Heart left ventricle (tissue), 16 donors: ENCODE measurements at regions not wholly inside any gene's neighbourhood (a gene's known extent, or its start where the extent isn't known, plus 50 kb on each side); places are given as distances from the start of the nearest gene placed in this dataset.
A peak's percentile ranks its signal among the peaks of the same experiment; 100 is the strongest.

ENCODE experiments used
- ATAC-seq, 4 donors: fragments of 200-7000 bp; cut with Tn5 transposase; one replicate each; pipeline ENCODE4 v1.9.1; 2020 to 2022; ENCODE audit warnings: moderate library complexity in 4 of 4, mild to moderate bottlenecking in 3 of 4, moderate number of reproducible peaks in 1 of 4
- DNase-seq, 5 donors: peaks; one replicate each; pipeline ENCODE4 v3.0.0-alpha.2; 2020
- H3K27ac ChIP-seq, 12 donors: fragments of 200-600 bp; sonication (generic) in 4 of 12; one replicate each; pipeline versions ENCODE4 v1.5.0 to v1.8.0; 2016 to 2022; ENCODE audit warnings: mild to moderate bottlenecking in 2 of 12
- H3K27me3 ChIP-seq, 9 donors: fragments of 200-600 bp; sonication (generic) in 2 of 9; one replicate each; pipeline versions ENCODE4 v1.5.1 to v1.8.0; 2016 to 2022; ENCODE audit warnings: mild to moderate bottlenecking in 3 of 9
- H3K36me3 ChIP-seq, 9 donors: fragments of 200-600 bp; sonication (generic) in 2 of 9; one replicate each; pipeline versions ENCODE4 v1.5.0 to v1.8.0; 2018 to 2022; ENCODE audit warnings: mild to moderate bottlenecking in 2 of 9
- H3K4me1 ChIP-seq, 12 donors: fragments of 200-600 bp; sonication (generic) in 4 of 12; one replicate each; pipeline versions ENCODE4 v1.5.0 to v1.8.0; 2016 to 2022; ENCODE audit warnings: mild to moderate bottlenecking in 3 of 12
- H3K4me3 ChIP-seq, 12 donors: fragments of 200-600 bp; sonication (generic) in 4 of 12; one replicate each; pipeline versions ENCODE4 v1.5.0 to v1.8.0; 2017 to 2022; ENCODE audit warnings: mild to moderate bottlenecking in 9 of 12, moderate library complexity in 4 of 12
- H3K9me3 ChIP-seq, 12 donors: fragments of 200-600 bp; sonication (generic) in 4 of 12; one replicate each; pipeline versions ENCODE4 v1.5.0 to v1.8.0; 2016 to 2022; ENCODE audit warnings: mild to moderate bottlenecking in 1 of 12
- CTCF ChIP-seq, 12 donors: fragments of 200-600 bp; sonication (generic) in 4 of 12; IDR thresholded peaks; one replicate each; pipeline versions ENCODE4 v1.5.0 to v1.8.0; 2018 to 2022; ENCODE audit warnings: antibody characterized with exemption in 12 of 12, mild to moderate bottlenecking in 5 of 12
- POLR2A ChIP-seq, 2 donors: fragments of 450-650 bp; IDR thresholded peaks; one replicate each; pipeline ENCODE4 v1.6.1; 2017; ENCODE audit warnings: antibody characterized with exemption in 2 of 2, mild to moderate bottlenecking in 2 of 2, moderate library complexity in 2 of 2
- WGBS, 4 donors: extraction: QIAGEN DNeasy Blood & Tissue Kit in 2 of 4; methylation state at CpG; one replicate each; pipeline versions ENCODE4 v1.1.5 to v1.1.7; 2013 to 2018; 5-methylcytosine and 5-hydroxymethylcytosine counted together
- intact Hi-C, 10 donors: fragments of 100-400 bp; cut with DNase I; formaldehyde crosslinking; loops; one replicate each; pipeline versions ENCODE4 v1.11.1 to v1.14.2; 2022
- donor health status: ischemic (EF 13 %, LVEDD 7.1; RV severe dilation, severe dysfunction).
- donor health status: healthy with polysubstance abuse.
- donor health status: DM: no; HTN: yes; CAD: no.
- donor health status: DM: no; HTN: no; CAD: no.
- donor health status: ischemic (EF 25% LVEDD 6.9; RV normal size, moderate dysfunction).
- donor health status: ischemic (EF 25% LVEDD 5.7; RV mildly dilated, moderate dysfunction).
- donor health status: healthy.
- donor health status: DM: yes; HTN: yes; CAD: no.
- donor health status: ischemic (EF 35%, LVEDD 5.7; RV mildly dilated, moderate dysfunction).
- donor health status: nonischemic (EF 11% LVEDD 7.7; RV severe dilation, severe dysfunction).
- donor health status: DM: yes; HTN: yes; CAD: no.
- donor health status: PGD.
- donor health status: ischemic (EF 29% LVEDD 5.4; RV normal size, mild dysfunction).
- donor health status: nonischemic (EF 23%, LVEDD 6.1; RV moderate dilation, normal function).

DNA sequence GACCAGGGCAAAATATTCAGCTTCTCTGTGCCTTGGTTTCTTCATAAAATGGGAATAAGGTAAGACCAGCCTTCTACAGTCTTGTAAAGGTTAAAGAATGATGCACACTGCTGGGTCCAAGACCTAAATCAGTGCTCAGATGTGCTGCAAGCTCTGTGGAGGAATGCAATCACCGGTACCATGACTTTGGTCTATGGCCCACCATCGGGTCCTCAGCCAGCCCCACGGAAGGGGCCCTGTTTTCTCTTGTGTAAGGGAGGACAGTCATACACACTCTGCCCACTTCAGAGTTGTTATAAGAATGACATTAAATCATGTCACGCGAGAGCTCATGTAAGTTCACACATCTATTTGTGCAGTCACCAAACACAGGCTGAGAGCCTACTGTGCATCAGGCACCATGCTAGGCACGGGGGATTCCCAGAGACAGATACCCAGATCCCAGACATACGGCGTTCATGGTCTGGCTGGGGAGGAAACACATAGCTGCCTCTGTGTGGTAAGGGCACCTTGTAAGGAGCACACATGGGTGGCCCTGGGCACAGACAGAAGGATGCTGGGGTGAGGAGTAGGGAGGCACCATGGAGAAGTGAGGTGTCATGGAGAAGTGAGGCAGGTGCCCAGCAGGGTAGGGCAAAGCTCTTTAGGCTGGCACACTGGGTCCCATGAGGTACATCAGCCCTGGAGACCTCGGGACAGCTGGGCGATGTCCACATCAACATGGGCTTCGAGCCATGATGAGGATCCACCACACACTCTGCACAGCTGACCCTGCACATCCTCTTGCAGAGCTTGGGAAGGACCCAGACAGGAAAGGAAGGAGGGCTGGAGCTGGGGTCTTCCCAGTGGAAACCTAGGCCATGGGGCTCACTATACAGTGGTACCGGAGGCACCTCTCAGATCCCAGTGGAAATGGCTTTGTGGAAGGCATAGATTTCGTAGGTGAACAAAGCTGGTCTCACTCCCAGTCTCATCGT is 190.4 kb upstream of the DIO3 start:
- Histone ChIP-seq H3K9me3 (no peaks in the 10 kb centered on the region), H3K36me3 (no peaks in the 10 kb centered on the region), H3K4me1 (no peaks in the 10 kb centered on the region), H3K27ac (peak overlapping the region in 1 of 12 donors; percentile 61), H3K4me3 (no peak overlapping the region), H3K27me3 (peaks cover 0 to 26% (median 0%) of the 10 kb centered on the region in 9 donors)
- TF ChIP-seq POLR2A (IDR thresholded peaks at IDR 0.05) (no peak), CTCF (IDR thresholded peaks at IDR 0.05) (no peak)
- intact Hi-C loops, result no loop called here
- ATAC-seq (no peak), DNase-seq (no peak)
- WGBS, 4 donors, result 85 to 88% (median 86%) methylated on average over 13 to 14 of the region's 14 CpGs

DNA sequence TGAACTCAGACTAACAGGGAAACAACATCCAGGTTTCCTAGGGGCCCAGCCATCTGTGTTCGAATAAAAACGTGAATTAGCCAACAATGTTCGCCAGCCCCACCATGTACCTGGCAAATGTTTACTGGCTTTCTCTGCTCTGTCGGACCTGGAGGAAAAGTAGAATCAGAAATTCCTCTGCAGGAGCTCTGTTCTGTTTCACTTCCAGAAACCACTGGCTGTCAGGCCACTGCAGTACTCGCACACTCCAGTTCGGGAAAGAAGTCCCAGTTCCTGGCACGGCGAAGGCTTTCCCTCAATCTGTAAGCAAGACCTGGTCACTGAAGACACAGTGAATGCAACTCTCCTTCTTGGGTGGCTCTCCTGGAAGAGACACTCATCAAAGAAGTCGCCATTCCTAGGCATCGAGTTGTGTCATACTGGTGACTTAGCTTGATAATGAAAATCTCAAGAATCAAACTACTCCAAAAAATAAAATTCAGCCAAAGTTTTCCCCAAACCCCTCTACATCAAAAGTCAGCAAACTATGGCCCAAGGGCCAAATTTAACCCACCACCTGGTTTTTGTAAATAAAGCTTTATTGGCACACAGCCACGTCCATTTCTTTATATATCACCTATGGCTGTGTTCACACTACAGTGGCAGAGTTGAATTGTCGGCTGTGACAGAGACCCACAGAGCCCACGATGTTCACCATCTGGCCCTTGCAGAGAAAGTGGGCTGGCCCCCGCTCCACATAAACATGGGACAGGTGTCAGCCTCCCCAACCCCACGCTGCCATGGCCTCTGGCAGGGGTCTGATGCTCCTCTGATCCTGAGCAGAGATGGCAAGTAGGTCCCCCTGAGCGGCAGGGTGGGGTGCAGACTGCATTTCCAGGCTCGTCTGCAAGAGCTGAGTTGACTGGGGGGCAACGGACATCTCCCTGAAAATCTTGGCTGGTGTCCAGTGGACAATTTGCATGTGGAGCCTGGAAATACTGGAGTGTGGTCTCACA is 189.2 kb upstream of the DIO3 start:
- H3K36me3 ChIP-seq, result no peaks in the 10 kb centered on the region
- no peaks in the 10 kb centered on the region for H3K9me3 ChIP-seq
- H3K4me3 ChIP-seq, result no peak overlapping the region
- no peaks in the 10 kb centered on the region for H3K4me1 ChIP-seq
- DNase-seq (no peak), ATAC-seq (no peak)
- 66 to 81% (median 74%) methylated on average over 17 to 18 of the region's 18 CpGs for WGBS, 4 donors
- peaks cover 0 to 26% (median 0%) of the 10 kb centered on the region in 9 donors for H3K27me3 ChIP-seq
- intact Hi-C loops, result no loop called here
- TF ChIP-seq POLR2A (IDR thresholded peaks at IDR 0.05) (no peak), CTCF (IDR thresholded peaks at IDR 0.05) (no peak)
- H3K27ac ChIP-seq, result peak overlapping the region in 1 of 12 donors; percentile 61

DNA sequence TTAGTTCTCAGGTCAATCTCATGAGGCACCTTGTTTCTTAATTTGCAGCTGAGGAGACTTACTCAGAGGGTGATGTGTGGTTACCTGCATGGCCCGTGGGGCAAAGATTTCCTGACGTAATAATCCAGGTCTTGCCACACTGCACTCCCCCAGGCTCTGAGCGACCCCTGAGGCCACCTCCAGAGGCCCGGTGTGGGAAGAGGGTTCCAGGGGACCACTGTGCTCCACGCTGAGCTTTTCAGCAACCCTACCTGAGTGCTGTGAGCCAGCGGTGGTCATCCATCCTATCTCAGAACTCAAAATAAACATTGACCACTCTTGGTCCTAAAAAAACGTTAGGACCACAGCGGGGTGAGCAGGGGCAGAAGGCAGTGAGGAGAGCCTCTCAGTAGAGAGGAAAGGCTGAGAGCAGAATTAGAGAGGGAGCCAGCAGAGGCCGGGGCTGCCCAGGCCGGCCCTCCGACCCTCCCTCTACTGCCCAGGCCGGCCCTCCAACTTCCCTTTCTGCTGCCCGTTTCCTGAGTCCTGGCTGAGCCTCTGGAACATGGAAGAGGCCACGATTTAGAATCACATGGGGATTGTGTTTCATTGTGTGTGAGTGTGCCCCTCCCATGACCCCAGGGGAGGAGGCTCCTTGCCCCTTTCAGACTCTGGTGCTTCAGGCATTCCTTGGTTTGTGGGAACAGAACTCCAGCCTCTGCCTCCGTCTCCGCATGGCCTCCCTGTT is 188.2 kb upstream of the DIO3 start:
- TF ChIP-seq CTCF (IDR thresholded peaks at IDR 0.05), result no peak
- no peak for TF ChIP-seq POLR2A (IDR thresholded peaks at IDR 0.05)
- H3K9me3 ChIP-seq, result no peaks in the 10 kb centered on the region
- H3K36me3 ChIP-seq, result no peaks in the 10 kb centered on the region
- peaks cover 0 to 26% (median 0%) of the 10 kb centered on the region in 9 donors for H3K27me3 ChIP-seq
- DNase-seq, result no peak
- no peak for ATAC-seq
- H3K4me3 ChIP-seq, result no peak overlapping the region
- WGBS, 4 donors, result 65 to 74% (median 72%) methylated on average over 16 of the region's 16 CpGs
- intact Hi-C loops, result no loop called here
- H3K27ac ChIP-seq, result no peak overlapping the region
- no peaks in the 10 kb centered on the region for H3K4me1 ChIP-seq
